Activated CD4-positive, alpha-beta T cell treated with anti-CD3 and anti-CD28 coated beads, Interleukin-2, amount 50 U/mL, for 16 hours (primary cell): ENCODE measurements at regions not wholly inside any gene's neighbourhood (a gene's known extent, or its start where the extent isn't known, plus 50 kb on each side); places are given as distances from the start of the nearest gene placed in this dataset.

Source experiments
- DNase-seq: peaks from one replicate; pipeline ENCODE4 v3.0.0-alpha.2; 2020

- DNase-seq: no peak
Observed at GRCh38 chr1:109826446-109826845, 62.7 kb upstream of the EPS8L3 start.

DNA sequence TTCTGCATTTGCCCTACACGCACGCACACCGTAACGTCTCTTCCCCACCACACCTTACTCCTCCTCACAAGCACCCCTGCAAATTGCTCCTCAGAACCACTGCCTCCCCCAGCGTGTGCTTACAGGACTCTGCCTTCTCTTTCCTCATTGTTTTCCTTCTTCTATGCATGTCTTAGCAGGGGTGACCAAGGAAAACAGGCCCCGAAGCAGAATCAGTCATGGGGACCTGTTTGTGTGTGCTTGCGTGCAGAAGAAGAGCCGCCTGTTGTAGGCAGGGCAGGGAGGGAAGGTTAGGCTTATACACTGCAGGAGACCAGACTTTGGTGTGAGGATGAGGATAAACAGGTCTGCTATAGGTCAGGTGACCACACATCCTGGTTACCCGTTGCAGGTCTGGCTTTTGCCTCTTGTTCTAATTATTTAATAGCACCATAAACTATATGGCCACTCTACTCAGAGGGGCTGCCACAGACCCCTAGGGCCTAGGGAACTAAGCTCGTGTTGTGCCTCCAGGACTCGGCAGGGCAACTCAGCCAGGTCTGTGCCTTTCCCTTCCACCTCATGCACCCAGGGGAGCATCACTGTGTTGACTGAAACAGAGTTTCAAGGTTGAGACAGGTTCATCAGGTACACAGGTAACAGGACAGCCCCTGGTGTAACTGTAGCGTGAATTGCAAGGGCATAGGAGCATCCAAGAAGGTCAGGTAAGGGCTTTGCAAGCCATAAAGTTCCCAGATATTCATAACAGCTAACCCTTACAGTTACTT lies 60.8 kb upstream of the EPS8L3 start:
- DNase-seq: no peak

DNA sequence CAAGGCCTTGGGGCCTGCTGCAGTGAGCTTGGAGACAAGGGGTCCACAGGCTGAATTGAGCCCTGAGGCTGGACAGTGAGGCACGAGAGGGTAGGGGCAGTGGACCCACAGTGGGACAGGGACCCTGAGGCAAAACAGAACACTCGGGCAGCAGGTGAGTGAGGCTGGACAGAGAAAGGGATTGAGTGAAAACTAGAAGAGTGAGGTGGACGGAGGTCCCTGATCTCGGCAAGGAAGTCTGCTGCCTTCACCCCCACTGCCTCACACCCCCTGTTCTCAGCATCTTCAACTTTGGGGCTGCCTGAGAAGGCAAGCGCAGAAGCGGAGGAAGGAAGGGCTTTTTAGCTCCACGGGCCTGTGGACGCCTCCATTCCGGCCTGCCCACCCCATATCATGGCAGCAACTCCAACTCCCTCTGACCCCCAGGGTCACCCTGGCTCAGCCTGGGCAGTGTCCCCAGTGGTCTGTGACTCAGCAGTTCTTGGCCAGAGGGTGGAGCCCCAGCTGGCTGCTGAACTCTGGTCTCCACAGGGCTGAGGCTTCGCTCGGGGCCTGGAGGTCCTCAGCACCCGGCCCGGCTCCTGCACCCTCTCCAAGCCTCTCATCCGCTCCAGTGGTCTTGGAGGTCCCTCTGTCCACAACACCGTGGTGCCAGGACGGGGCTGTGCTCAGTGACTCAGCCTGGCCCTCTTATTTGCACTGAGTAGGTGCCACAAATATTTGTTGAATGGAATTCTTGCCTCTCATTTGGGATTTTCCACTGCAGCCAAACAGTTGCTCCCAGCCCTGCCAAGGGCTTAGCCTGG lies 60.0 kb upstream of the EPS8L3 start:
- no peak for DNase-seq

DNA sequence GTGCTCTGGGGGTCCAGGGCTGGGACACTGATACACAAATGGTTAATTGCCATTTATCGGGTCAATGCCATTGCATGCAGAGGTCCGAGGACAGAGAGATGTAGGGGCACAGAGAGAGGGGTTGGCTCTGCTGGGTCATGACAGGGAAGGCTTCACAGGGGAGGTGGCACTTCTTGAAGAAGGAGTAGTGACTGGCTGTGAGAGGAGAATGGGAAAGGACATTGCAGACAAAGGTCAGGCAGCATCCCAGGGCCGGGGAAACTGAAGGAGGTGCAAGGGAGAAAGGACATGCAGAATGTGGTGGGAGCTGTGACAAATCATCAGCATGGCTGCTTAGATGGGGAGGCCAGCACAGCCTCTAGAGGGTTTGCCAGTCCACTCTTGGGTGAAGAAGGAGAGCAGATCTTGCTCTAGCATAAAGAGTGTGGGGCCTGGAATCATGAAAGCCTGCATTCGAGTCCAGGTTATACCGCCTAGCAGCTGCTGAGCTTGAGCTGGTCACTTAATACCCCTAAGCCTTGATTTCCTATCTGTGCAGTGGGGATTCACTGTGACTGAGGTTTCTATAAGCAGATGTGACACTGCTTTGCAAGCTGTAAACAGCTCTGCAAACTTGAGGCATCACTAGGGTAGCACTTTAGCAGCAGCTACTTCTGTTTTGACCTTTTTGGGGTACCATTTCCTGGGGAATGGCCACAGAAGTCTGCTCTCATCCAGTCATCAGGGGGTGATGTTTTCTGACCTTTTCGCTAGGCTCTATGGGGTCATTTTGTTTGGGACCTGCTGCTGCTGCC lies 59.2 kb upstream of the EPS8L3 start:
- DNase-seq: peak; percentile 54

- no peak for DNase-seq
Observed at GRCh38 chr1:109821831-109822745, 58.4 kb upstream of the EPS8L3 start.

DNA sequence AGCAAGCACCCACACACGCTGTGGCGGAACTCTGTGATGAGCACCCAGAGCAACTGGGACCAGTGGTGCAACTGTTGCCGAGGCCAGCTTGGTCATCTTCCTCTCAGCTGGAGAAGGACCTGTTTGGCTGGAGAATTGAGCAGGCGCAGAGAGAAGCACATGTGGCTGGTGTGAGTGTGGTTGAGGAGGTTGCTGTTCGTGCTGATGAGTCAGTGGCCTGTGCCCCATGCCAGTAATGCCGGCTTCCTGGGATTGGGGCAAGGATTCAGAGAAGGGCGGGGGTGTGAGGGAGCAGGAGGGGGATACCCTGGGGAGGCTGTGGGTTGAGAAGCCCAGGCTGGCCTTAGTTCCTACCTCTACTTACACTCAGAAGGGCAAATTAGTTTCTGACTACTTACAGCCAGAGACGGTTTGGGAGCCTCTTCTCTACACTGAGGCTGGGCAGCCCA lies 57.5 kb upstream of the EPS8L3 start:
- DNase-seq: peak; percentile 75

- no peak for DNase-seq
Observed at GRCh38 chr1:109819906-109820305, 56.2 kb upstream of the EPS8L3 start.

- DNase-seq: no peak
Observed at GRCh38 chr1:109818988-109819764, 55.5 kb upstream of the EPS8L3 start.

DNA sequence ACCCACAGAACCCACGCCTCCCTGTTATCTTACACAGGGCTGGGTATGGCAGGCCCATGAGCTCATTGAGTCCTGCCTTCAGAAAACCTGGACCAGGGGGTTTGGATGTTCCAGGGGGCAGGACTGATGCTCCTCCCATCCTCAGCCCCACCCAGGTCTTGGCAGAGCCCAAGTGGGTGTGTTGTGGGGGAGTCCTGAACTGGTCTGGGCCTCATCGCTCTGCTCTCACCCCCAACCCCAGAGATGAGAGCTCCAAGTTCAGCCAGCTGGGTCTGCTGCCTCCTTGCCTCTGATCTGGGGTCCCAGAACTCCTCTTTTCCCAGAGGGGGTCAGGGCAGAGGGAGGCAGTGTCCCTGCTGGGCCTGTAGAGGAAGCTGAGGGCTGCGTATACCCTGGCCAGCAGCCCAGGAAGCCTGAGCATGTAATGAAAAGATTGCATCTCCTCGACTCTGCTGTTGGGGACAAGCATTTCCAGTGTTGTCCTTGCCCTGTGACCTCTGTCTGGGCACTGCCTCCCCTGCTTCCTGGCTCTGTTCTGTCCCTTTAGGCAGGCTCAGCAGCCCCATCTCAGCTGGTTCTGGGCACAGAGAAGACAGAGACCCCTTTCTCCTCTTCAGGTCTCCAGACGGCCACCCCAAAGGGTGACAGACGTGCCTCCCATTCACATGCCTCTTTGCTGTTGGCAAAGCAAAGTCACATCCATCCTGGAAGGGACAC lies 54.7 kb upstream of the EPS8L3 start:
- no peak for DNase-seq

DNA sequence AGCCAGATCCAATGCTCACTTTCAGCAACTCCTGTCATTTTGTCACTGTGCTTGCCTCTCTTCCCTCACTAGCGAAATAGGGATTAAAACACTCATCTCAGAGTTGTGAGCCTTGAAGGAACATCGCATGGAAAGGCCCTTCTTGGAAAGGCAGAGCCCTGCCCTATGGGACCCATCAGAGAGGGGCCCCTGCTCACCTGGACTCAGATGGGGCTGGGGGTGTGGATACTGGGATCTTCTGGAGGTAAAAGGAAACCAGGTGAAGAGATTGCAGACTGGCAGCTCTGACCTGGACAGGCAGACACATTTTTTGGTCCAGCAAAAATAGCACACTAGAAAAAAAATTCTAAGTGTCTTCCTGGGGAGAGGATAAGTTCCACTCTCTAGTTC lies 54.2 kb upstream of the EPS8L3 start:
- no peak for DNase-seq

- no peak for DNase-seq
Observed at GRCh38 chr1:109816975-109817535, 53.3 kb upstream of the EPS8L3 start.

GRCh38 chr1:109816175-109816811 lies 52.6 kb upstream of the EPS8L3 start:
- no peak for DNase-seq

GRCh38 chr1:109815809-109816174 lies 52.1 kb upstream of the EPS8L3 start:
- DNase-seq: no peak

GRCh38 chr1:109814993-109815786 lies 51.5 kb upstream of the EPS8L3 start:
- DNase-seq: no peak

GRCh38 chr1:109814223-109814622 lies 50.5 kb upstream of the EPS8L3 start:
- no peak for DNase-seq
